ENCODE measurements at regions not wholly inside any gene's neighbourhood (a gene's known extent, or its start where the extent isn't known, plus 50 kb on each side); places are given as distances from the start of the nearest gene placed in this dataset.

- POLR2A ChIA-PET, result no interaction called here
- Histone ChIP-seq H3K27ac (ENCODE audit: extremely low read depth, low read depth, low read length) (no peak overlapping the region), H3K36me3 (ENCODE audit: control insufficient read depth in 2 of 2, insufficient read depth in 1 of 2, low read length in 2 of 2) (no peaks in the 10 kb centered on the region), H3K4me3 (ENCODE audit: low read depth, low read length) (no peak overlapping the region), H3K4me1 (ENCODE audit: control insufficient read depth, insufficient read depth, low read length) (no peaks in the 10 kb centered on the region), H3K9me3 (ENCODE audit: control insufficient read depth, insufficient read depth, low read depth, low read length) (no peaks in the 10 kb centered on the region)
- CTCF ChIA-PET, result no interaction called here
- no peak for TF ChIP-seq ZNF571 (tag by site-specific recombination; IDR thresholded peaks at IDR 0.05)
- TF ChIP-seq ZNF2 (tag by site-specific recombination; IDR thresholded peaks at IDR 0.05), result no peak
- TF ChIP-seq ZNF354C (tag by site-specific recombination; IDR thresholded peaks at IDR 0.05; ENCODE audit: borderline replicate concordance, low read depth), result no peak
- TF ChIP-seq ZNF404 (tag by site-specific recombination; IDR thresholded peaks at IDR 0.05), result no peak
- TF ChIP-seq ZNF621 (tag by site-specific recombination; IDR thresholded peaks at IDR 0.05), result no peak
Observed at GRCh38 chr13:103147961-103148360, 81.7 kb upstream of the SLC10A2 start.

- TF ChIP-seq, protein P1, sequence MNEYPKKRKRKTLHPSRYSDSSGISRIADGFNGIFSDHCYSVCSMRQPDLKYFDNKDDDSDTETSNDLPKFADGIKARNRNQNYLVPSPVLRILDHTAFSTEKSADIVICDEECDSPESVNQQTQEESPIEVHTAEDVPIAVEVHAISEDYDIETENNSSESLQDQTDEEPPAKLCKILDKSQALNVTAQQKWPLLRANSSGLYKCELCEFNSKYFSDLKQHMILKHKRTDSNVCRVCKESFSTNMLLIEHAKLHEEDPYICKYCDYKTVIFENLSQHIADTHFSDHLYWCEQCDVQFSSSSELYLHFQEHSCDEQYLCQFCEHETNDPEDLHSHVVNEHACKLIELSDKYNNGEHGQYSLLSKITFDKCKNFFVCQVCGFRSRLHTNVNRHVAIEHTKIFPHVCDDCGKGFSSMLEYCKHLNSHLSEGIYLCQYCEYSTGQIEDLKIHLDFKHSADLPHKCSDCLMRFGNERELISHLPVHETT (tag by site-specific recombination; IDR thresholded peaks at IDR 0.05), result no peak
- no peak for TF ChIP-seq ZNF169 (tag by site-specific recombination; IDR thresholded peaks at IDR 0.05)
- TF ChIP-seq ZNF324 (tag by site-specific recombination; IDR thresholded peaks at IDR 0.05), result no peak
- no peak for TF ChIP-seq ZNF548 (tag by site-specific recombination; IDR thresholded peaks at IDR 0.05)
- Histone ChIP-seq H3K4me1 (ENCODE audit: control insufficient read depth, insufficient read depth, low read length) (no peaks in the 10 kb centered on the region), H3K36me3 (ENCODE audit: control insufficient read depth in 2 of 2, insufficient read depth in 1 of 2, low read length in 2 of 2) (no peaks in the 10 kb centered on the region), H3K9me3 (ENCODE audit: control insufficient read depth, insufficient read depth, low read depth, low read length) (no peaks in the 10 kb centered on the region), H3K4me3 (ENCODE audit: low read depth, low read length) (no peak overlapping the region), H3K27ac (ENCODE audit: extremely low read depth, low read depth, low read length) (no peak overlapping the region)
- ChIA-PET POLR2A (no interaction called here), CTCF (no interaction called here)
Observed at GRCh38 chr13:103145442-103145841, 79.2 kb upstream of the SLC10A2 start.

DNA sequence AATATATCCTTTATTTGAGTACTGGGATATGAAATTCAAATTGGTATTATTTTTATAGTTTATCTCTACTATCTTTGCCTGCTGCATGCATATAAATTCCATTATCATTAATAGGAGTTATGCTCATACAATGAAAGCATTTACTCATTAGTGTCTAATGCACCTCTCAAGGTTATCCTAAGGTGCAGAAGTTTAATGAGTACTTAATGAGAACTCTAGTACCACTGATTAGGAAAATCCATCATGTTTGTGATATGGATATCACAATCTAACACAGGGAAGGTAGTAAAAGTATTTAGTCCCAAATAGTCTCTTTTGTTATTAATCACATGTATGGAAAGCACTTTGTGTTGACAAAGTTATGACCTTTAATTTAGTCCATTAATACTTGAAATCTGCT lies 77.2 kb upstream of the SLC10A2 start:
- no peak overlapping the region for H3K27ac ChIP-seq (ENCODE audit: extremely low read depth, low read depth, low read length)
- CTCF ChIA-PET, result interaction anchor here (0.6 to 0.8 kb wide), 3 partner anchors 103 to 1937 kb away, joined by 3 to 4 read pairs (median 3); no protein-coding TSS in a partner anchor
- TF ChIP-seq, protein P2, sequence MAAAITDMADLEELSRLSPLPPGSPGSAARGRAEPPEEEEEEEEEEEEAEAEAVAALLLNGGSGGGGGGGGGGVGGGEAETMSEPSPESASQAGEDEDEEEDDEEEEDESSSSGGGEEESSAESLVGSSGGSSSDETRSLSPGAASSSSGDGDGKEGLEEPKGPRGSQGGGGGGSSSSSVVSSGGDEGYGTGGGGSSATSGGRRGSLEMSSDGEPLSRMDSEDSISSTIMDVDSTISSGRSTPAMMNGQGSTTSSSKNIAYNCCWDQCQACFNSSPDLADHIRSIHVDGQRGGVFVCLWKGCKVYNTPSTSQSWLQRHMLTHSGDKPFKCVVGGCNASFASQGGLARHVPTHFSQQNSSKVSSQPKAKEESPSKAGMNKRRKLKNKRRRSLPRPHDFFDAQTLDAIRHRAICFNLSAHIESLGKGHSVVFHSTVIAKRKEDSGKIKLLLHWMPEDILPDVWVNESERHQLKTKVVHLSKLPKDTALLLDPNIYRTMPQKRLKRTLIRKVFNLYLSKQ (tag by site-specific recombination; IDR thresholded peaks at IDR 0.05; ENCODE audit: borderline replicate concordance), result no peak
- no peak for TF ChIP-seq ZNF2 (tag by site-specific recombination; IDR thresholded peaks at IDR 0.05)

DNA sequence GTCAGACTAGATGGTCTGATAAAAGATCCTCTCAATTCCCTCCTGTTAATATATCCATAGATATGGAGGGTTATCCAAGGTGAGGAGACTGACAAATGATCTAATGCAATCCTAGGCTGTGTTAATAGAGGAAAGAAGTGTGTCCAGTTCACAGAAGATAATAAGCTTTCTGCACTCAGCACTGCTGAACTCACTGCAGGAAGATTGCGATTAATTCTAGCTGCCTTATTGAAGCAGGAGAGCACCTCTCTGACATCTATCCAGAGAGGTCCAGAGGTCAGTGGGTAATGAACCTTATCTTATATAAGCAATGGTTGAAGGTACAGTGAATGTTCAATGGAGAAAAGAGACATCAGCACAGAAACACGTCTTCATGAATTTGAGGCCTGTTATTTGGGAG lies 75.9 kb upstream of the SLC10A2 start:
- no peak overlapping the region for H3K4me3 ChIP-seq (ENCODE audit: low read depth, low read length)
- TF ChIP-seq, protein P3, sequence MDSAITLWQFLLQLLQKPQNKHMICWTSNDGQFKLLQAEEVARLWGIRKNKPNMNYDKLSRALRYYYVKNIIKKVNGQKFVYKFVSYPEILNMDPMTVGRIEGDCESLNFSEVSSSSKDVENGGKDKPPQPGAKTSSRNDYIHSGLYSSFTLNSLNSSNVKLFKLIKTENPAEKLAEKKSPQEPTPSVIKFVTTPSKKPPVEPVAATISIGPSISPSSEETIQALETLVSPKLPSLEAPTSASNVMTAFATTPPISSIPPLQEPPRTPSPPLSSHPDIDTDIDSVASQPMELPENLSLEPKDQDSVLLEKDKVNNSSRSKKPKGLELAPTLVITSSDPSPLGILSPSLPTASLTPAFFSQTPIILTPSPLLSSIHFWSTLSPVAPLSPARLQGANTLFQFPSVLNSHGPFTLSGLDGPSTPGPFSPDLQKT (IDR thresholded peaks at IDR 0.05; ENCODE audit: borderline replicate concordance, low read depth, low read length), result no peak
- TF ChIP-seq ZNF777 (tag by site-specific recombination; IDR thresholded peaks at IDR 0.05; ENCODE audit: borderline replicate concordance) (no peak), ZNF623 (tag by site-specific recombination; IDR thresholded peaks at IDR 0.05) (no peak), GLI2 (tag by site-specific recombination; IDR thresholded peaks at IDR 0.05; ENCODE audit: borderline replicate concordance, low read depth) (no peak)
- H3K9me3 ChIP-seq (ENCODE audit: control insufficient read depth, insufficient read depth, low read depth, low read length), result no peaks in the 10 kb centered on the region
- no peak overlapping the region for H3K27ac ChIP-seq (ENCODE audit: extremely low read depth, low read depth, low read length)
- no peaks in the 10 kb centered on the region for H3K4me1 ChIP-seq (ENCODE audit: control insufficient read depth, insufficient read depth, low read length)
- H3K36me3 ChIP-seq (ENCODE audit: control insufficient read depth in 2 of 2, insufficient read depth in 1 of 2, low read length in 2 of 2), result no peaks in the 10 kb centered on the region
- ChIA-PET CTCF (no interaction called here), POLR2A (no interaction called here)

More for the DNA sequence above, 77.2 kb upstream of the SLC10A2 start:
- H3K36me3 ChIP-seq (ENCODE audit: control insufficient read depth in 2 of 2, insufficient read depth in 1 of 2, low read length in 2 of 2), result no peaks in the 10 kb centered on the region
- no peaks in the 10 kb centered on the region for H3K4me1 ChIP-seq (ENCODE audit: control insufficient read depth, insufficient read depth, low read length)
- no peak overlapping the region for H3K4me3 ChIP-seq (ENCODE audit: low read depth, low read length)
- H3K9me3 ChIP-seq (ENCODE audit: control insufficient read depth, insufficient read depth, low read depth, low read length), result no peaks in the 10 kb centered on the region
- POLR2A ChIA-PET, result no interaction called here
